ENCODE measurements at regions not wholly inside any gene's neighbourhood (a gene's known extent, or its start where the extent isn't known, plus 50 kb on each side); places are given as distances from the start of the nearest gene placed in this dataset.

DNA sequence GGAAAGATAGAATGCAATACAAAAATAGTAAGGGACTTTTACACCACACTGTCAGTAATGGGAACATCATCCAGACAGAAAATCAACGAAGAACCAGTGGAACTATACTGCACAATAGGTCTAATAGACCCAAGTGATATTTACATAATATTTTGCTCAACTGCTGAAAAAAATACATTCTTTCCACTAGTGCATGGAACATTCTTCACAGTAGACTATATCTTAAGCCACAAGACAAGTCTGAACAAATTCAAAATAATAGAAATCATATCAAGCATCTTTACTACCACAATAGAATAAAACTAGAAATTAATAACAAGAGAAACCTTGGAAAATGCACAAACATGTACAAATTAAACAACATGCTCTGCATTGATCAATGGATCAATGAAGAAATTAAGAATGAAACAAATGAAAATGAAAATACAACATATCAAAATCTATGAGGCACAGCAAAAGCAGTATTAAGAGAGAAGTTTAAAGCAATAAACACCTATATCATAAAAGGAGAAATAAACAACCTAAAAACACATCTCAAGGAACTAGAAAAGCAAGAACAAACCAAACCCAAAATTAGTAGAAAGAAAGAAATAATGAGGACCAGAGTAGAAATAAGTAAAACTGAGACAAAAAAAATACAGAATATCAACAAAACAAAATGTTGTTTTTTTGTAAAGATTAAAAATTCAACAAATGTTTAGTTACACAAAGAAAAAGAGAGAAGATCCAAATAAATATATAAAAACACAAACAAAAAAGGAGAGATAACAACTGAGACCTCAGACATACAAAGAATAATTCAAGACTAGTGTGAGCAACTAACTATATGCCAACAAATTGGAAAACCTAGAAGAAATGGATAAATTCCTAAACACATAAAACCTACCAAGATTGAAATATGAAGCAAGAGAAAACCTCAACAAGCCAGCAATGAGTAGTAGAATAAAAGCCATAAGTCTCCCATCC, 51.5 kb upstream of the ANTXR2 start:
- no peak for DNase-seq (ENCODE audit: low read depth in 2 of 3, low spot score in 2 of 3)

All from activated CD8-positive, alpha-beta memory T cell treated with anti-CD3 and anti-CD28 coated beads for 48 hours (primary cell).